Esophagus squamous epithelium (tissue), 4 donors: ENCODE measurements at regions not wholly inside any gene's neighbourhood (a gene's known extent, or its start where the extent isn't known, plus 50 kb on each side); places are given as distances from the start of the nearest gene placed in this dataset.

ENCODE experiments used
- POLR2A ChIP-seq, 4 donors: fragments of 450-650 bp; IDR thresholded peaks; one replicate each; pipeline ENCODE4 v1.6.1; 2017; ENCODE audit warnings: antibody characterized with exemption in 4 of 4, mild to moderate bottlenecking in 4 of 4, moderate library complexity in 3 of 4
- TF ChIP-seq, protein P1 (sequence below), 6 experiments: fragments of 450-650 bp in 4 of 6; fragments of 200-600 bp in 2 of 6; sonication (generic) in 2 of 6; IDR thresholded peaks; one replicate each; pipeline ENCODE4 v1.5.1; 2016 to 2019; ENCODE audit warnings: antibody characterized with exemption in 6 of 6, mild to moderate bottlenecking in 4 of 6, moderate library complexity in 4 of 6

DNA sequence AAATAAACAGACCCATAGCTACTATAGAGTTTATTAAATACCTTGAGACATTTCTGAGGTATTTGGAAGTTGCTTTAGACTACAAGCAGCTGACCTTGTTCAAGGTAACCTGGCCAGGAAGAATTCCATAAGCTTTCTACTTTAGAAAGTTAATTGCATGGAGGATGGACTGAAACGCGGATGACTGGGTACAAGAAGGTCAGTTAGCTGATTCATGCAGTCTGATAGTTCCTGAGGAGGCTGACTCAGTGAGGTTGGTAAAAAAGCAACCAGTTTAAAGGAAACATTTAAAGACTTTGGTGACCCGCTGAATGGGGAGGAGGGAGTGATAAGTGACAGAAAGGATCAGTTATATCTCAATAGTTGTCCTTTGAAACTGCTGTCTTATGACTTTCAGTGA, 670.1 kb upstream of the CDH9 start:
- TF ChIP-seq, protein P1, sequence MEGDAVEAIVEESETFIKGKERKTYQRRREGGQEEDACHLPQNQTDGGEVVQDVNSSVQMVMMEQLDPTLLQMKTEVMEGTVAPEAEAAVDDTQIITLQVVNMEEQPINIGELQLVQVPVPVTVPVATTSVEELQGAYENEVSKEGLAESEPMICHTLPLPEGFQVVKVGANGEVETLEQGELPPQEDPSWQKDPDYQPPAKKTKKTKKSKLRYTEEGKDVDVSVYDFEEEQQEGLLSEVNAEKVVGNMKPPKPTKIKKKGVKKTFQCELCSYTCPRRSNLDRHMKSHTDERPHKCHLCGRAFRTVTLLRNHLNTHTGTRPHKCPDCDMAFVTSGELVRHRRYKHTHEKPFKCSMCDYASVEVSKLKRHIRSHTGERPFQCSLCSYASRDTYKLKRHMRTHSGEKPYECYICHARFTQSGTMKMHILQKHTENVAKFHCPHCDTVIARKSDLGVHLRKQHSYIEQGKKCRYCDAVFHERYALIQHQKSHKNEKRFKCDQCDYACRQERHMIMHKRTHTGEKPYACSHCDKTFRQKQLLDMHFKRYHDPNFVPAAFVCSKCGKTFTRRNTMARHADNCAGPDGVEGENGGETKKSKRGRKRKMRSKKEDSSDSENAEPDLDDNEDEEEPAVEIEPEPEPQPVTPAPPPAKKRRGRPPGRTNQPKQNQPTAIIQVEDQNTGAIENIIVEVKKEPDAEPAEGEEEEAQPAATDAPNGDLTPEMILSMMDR (IDR thresholded peaks at IDR 0.05): no peak
- no peak for TF ChIP-seq POLR2A (IDR thresholded peaks at IDR 0.05)
